GM18517 (cell line): ENCODE measurements at regions not wholly inside any gene's neighbourhood (a gene's known extent, or its start where the extent isn't known, plus 50 kb on each side); places are given as distances from the start of the nearest gene placed in this dataset.

Experiments
- ATAC-seq: cut with Tn5 transposase; IDR thresholded peaks from one replicate; pipeline ENCODE4 v1.9.1; 2021; ENCODE audit warnings: mild to moderate bottlenecking, moderate library complexity; ENCODE audit not compliant: unreplicated experiment

DNA sequence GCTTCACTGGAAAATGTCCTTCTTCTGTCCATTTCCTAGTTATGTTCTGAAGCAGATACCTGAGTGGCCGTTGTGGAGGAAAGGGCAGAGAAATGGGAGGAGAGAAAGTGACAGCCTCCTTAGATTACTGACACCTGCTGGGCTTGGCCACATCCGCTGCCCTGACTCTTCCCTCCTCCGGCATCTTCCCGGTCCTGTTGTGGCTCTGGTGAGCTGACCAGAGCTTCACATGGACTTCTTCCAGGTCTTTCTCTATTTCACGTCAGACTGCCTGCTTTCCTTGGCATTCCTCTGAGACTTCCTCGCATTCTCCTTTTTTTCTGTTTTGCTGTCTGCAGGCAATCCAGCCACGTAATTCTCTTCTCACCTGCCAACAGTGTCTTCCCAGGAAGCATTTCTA lies 138.7 kb upstream of the E2F8 start:
- ATAC-seq: no peak

DNA sequence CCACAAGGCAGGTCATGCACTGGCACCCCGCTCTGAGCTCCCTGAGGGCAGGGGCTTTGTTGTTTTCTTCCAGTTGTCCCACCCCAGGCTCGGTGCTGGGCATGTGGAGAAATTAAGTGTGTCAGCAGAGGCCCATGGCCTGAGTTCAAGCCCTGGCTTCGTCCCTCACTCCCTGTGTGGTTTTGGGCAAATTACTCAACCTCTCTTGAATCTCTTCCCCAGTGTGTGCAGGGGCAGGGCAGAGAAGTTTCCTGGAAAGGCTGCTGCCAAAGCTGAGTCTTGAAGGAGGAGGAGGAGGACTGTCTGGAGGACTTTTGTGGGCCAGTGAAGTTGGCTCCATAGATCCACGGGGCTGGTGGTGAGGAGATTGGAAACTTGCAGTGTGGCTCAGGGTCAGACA lies 138.1 kb upstream of the E2F8 start:
- ATAC-seq: no peak

DNA sequence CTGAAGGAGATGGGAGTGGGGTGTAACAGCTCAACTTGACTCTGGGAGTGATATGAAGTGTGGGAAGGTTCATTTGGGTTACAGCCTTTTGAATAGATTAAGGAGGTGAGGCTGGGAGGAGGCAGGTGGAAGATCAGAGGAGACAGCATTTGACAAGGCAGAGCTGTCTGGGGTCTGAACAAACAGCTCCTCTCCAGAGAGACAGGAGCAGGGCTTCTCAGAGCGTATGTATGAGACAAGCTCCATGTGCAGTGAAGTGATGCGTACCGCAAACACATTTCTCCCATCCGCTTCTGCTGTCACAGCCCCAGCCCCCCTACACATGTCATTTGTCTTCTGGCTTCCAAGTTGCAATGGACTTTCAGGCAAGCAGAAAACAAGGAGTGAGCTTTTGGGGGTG lies 137.1 kb upstream of the E2F8 start:
- ATAC-seq: no peak

DNA sequence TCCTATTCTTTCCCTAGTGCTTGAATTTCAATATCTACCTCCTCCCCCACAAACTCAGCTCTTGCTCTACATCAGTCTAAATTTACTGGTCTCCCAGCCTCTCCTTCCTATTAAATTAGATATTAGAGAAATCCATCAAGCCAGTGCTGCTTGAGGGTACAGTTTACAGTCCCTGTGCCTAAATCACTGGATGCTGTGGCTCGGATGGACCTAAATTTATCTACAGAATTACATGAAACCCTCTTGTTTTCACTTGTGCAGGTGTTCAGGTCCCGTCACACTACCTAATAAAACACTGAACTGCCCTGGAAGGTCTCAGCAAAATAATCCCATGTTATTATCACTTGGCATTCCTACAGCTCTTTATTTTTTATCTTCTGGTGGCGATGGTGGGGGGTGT lies 134.7 kb upstream of the E2F8 start:
- no peak for ATAC-seq

DNA sequence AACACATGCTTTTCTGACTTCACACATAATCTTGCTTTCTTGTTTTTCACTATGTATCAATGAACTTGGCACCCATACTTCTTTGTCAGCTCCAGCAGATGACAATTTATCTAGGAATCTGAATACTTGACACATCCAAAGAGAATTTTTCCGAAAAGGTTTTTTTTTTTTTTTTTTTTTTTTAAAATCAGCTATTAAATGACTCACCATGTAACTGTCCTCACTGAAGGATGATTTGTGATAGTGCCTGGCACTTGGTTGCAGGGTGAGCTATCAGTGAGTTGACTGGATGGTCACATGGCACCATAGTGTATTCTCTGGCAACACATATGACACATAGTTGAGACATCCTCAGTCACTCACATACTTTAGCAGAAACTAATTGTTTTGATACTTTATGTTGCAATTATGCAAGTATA lies 133.4 kb upstream of the E2F8 start:
- ATAC-seq: no peak

DNA sequence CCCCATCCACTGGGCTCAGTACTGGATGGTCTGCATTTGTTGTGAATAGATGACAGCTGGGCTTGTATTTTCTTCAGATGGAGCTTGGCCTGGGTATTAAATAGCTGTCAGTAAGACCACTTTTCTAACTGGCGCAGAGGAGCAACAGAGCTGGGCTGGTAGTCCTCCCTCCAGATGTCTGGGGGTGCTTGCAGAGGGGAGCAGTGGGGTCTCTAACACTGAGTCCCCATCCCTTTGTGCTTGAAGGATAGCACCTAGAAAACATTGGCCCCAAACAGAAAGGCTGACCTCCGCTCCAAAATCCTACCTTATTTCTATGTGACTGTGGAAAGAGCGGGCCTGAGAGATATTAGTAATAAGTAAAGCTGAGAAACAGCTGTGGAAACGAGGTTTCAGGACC lies 131.6 kb upstream of the E2F8 start:
- ATAC-seq: no peak

DNA sequence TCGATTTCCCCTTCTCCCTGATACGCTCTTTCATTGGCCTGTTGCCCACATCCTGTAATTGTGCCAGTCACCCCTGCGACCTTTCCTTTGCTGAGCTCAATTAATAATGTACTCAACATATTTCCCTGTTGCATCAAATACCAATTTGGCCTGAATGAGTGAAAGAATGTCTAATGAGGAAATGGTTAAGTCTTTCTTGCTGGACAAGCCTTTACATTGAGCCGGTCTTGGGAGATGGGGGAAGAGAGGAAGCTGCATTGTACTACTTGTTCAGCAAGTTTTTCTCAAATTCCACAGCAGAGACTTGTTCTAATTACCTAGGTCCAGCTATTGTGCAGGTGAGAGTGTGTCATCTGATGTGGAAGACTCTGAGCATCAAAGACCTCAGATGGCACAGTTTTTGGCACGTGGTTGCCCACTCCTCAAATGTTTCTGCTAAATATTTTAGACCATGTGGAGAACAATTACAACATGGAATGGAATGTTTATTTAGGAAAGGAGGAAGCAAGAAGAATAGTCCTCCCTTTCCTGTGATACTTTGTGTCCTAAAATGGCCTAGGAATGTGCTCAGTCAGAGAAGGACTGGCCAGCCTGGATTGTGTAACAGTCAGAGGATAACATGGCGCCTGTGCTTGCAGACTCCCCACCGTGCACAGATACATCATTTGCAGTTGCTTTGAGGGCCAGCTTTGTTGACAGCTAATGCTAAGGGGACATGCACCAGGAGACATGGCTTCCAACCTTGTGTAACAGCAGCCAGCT lies 129.5 kb upstream of the E2F8 start:
- ATAC-seq: no peak

DNA sequence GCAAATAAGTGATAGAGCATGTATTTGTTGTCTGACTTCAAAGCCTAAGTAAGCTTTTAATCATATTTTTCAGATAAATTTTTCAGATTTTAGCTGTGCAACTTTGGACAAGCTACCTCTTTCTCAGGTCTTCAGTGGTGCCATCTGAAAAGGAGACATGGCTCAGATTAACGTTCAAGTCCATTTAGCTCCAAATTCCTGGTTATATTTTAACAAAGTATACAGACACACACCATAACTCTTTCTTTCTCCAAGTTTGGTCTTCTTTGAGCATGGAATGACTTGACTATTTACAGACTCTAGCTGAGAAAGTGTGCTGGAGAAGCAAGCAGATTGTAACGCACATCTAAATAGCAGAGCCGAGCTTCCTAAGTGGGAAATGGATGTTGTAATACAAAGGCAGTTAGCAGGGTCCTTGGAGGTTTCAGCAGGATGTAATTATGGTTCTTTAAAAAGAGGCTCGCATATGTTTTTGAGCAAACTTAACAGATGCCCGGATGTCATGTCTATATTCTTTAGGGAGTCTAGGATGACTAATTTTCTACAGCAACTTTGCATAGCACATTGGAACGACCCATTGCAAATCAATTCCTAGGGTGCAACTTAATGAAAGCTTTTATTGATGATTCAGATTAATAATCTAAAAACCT lies 128.1 kb upstream of the E2F8 start:
- ATAC-seq: no peak

DNA sequence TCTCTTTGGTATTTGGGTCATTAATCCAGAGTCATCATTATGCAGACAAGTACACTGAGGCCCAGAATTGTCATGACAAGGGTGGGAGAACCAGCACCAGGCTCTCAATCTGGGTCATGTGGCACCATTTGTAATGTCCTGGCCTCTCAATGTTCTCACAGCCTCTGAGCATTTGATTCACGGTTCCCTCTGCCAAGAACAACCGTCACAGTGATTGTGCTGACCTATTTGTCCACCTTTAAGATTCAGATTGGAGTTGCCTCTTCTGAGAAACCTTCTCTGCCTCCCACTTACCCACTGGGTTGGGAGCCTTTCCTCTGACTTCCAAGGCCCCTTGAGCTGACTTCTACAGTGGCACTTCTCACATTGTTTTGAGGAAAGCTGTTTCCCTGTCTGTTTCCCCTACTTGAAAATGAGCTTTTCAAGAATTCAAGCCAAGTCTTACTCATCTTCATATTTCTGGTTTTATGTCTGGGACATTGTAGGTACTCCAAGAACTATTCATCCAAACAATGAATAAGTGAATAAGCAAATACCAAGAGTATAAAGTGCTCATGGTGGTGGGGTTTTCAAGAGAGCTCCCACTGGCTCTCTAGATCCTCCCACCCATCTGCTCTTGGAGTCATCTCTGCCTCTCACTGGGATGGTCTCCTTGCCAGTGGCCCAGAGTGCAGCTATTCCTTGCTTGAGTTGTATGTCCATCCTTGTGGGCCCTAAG lies 126.4 kb upstream of the E2F8 start:
- ATAC-seq: no peak

DNA sequence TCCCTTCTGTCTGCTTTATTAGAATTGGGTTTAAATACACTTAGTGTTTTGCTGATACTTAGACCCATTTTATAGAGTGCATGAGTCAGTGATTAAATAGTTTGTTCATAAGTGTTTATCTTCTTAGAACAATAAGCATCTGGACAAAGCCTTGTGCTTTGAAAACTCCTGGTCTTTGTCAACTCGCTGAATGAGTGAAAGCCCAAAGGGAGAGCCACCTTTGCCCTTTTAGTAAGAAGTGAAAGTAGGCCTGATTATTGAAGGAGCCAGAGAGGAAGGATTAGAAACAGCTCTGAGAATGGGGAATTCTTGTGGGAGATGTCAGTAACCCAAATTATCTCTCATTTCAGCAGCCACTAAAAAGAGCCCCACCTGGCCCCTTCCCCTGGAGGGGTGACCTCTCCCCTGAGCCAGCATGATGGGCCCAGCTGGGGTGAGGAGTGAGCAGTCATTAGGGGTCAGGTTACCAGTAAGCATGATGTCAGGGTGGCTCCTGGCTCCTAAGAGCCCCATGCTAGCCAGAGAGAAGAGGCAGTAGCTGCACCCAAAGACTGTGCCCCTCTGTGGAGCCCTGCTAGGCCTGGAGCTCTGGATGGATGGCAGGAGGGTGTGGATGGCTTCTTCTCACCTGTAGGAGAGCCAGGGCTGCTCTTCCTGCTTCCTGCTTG lies 125.1 kb upstream of the E2F8 start:
- ATAC-seq: no peak

DNA sequence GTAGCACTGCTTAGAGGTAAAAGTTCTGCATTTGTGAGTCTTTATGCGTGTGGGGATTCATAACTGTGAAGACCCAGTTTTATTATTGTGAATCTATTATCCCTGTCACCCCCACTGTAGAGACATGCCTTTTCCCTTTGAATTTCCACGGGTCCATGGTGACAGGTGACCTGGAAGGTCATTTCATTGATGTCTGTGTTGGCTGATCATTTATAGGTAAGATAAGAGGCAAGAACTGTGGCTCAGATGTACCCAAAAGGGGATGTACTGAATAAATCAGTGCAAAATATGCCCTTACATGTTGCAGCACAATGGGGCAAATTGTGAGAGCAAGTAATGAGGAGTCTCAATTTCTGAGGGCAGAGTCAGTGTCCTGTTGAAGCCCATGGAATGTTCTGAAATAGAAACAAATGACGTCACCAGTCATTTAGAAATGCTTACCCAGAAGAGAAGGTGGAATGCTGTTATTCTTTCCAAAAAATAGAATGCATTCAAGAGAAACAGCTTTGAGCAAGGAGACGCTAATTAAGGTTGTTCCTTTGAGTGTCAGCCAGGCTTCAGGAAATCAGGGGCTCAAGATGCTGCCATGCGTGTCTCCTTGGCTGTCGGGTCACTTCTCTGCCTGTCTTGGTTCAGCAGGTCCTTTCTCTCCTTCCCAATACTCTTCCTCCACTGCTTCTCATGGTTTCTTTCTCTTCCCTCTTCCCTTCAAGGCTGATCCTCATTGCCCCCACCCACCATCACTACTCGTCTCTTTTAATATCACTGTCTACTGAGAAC lies 118.7 kb upstream of the E2F8 start:
- ATAC-seq: no peak

DNA sequence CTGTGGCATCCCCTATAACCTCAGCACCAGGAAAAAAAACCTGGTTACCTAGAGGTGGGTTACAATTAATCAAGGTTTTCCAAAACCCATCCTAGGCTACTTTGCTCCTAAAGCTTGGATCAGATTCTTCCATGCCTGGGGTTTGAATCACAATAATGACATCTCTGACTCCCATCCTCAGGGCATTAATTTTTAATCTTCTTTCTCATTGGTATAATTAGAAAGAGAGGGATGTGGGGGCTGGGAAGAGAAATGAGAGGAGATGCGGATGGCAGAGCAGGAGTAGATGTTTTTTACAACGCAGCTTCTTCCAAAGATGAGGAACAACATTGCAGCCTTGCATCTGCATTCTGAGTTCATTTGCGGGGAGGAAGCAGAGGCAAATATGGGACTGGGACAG lies 117.2 kb upstream of the E2F8 start:
- no peak for ATAC-seq

DNA sequence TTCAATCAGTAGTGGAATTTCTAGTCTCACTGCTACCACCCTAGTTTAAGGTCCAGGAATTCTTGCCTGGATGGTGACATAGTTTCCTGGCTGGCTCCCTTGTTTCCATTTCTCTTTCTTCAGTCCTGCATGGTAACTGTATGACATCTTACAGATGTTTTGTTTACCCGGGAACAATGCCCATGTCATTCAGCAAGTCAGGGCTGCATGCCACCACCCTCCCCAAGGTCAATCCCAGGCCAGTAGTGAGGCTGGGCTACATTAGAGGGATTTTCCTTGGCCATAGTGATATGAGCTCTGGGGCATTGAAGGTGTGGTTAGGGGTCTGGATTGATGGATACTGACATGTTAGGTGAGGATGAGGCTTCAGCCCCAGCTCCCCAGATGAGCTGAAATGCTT lies 114.9 kb upstream of the E2F8 start:
- no peak for ATAC-seq

DNA sequence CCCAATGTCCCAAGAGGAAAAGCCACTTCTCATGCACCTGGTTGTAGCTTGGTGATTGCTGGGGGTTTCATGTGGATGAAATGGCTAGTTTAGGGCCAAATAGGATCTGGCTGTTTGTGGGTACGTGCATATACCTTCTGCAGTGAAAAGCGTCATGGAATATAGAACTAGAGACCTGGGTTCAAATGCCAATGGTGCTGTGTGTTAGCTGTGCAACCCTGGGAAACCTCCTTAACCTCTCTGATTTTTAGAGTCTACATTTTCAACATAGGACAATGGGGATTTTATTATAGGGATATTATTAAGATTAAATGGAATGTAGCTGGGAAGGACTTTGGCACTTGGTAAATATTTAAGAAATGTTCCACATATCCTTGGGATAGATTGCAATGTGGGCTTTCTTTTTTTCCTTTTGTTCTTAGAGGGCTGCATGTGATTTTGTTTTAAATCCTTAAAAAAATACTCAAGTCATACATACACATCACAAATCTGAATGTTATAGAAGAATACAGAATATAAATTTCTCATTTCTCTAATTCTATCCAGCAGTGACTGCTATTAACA lies 112.6 kb upstream of the E2F8 start:
- ATAC-seq: no peak

DNA sequence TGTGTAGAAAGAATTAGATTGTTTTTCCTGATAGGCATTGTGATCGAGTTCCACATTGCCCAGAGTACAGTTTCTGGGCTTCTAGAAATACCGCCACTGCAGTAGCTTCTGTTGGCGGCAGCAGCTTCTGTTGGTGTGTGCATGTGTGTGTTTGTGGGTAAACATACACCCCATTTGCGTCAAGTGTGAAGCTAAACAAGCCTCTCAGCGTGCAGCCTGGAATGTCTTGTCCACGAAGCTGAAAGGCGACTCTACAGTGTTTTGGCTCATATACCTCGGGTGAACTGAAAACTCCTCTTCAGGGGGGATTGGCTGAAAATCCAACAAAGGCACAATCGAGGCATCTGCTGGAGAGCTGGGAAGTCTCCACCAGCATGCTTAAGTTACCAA lies 112.0 kb upstream of the E2F8 start:
- ATAC-seq: no peak

DNA sequence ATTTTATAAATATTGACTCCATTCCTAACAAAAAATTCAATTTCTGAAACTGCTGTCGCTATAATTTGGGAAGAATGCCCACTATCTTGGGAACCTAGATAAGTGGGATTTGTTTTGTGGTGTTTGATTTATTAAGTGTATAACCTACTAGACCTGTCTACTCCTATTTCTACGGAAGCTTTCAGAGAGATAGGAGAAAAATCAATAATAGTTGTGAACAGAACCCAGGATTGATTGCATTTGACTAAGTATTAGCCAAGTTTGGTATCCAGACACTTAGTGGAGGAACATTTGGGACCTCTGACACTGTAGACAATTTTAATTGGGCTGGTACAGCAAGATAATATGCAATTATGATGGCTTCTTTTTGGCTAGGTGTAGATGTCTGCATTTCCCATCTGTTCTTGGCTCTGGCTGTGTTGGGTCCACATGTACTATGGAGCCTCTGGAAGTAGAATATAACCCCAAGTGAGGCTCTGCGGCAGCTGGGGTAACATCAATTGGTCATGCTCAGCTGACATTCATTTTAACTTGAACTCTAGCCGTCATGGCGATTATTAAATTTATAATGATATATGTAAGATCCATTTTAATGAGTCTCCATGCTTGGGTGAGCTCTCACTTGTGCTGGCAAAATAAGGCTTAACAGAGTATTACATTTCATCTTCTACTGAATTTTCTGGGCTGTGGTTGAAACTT lies 111.5 kb upstream of the E2F8 start:
- no peak for ATAC-seq

DNA sequence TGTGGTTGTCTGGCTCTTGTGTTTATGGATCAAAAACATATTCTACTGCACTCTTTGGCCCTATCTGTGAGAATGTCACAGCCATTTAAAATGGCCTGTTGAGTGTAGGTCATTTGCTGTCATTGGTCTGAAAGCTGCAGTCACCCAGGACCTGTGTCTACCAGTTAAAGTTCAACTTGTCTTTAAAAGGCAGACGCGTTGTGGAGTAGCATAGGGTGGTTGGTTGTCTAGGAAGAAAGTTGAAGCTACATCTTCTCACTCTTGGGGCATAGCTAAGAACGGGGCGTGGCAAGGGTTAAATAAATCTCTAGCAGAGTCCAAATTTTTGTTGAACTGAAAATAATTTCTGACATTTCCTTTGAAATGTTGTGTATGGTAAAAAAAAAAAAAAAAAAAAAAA lies 110.7 kb upstream of the E2F8 start:
- ATAC-seq: no peak

DNA sequence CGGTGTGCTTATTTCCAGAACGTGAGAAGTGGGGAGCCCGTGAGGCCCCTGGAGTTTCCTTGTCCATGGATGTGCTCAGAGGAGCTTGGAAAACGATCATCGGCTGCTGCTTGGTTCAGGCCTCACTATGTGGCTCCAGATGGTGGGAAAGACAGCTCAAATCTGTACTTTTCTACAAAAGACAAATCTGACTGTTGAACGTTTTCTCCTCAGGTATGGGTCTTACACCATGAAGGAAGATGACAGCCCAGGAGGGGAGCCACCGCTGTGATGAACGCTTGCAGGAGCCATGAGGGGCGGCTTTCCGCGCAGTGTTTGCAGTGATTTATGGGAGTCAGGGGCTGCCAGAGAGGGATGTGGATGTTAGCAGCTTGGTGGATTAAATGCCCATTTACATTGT lies 109.4 kb upstream of the E2F8 start:
- ATAC-seq: no peak

DNA sequence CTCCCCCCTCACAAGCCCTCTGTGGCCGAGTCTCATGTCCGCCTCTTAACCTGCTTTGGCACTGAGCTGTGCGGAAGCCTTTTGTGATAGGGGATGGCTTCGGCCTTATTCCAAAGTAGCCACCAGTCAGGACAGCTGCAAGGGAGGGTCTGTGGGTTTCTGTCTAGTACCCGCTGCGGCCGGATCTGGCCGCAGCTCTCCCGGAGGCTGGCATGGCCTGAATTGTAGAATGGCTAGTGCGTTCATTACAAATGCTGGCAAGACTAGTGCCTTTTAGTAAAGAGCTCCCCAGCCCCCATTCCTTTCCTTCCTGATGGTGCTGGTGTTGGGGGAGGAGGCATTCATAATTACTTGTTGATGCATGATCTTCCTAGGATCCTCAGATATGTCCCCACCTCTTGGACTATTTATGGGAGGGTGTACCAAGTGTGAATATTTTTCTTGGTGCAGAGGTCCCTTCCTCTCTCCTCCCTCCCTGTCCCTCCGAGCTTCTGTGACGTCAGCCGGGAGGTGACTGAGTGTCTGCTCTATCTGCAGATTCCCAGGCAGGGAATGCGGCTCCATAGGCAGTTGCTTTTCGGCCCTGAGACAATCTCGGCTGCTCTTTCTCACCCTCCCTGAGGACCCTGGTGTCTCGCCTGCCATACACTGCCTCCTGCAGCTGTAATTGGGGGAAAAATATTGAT lies 108.7 kb upstream of the E2F8 start:
- no peak for ATAC-seq
